ENCODE measurements at regions not wholly inside any gene's neighbourhood (a gene's known extent, or its start where the extent isn't known, plus 50 kb on each side); places are given as distances from the start of the nearest gene placed in this dataset.
A peak's percentile ranks its signal among the peaks of the same experiment; 100 is the strongest.

- TF ChIP-seq KLF15 (CRISPR knock-in tag; IDR thresholded peaks at IDR 0.05; ENCODE audit: borderline replicate concordance) = no peak
- TF ChIP-seq ZNF256 (CRISPR knock-in tag; conservative IDR thresholded peaks at IDR 0.05) = 0 out of 2 replicates have a peak, but pooled peaks have one; percentile 52
- TF ChIP-seq HOXA3 (CRISPR knock-in tag; IDR thresholded peaks at IDR 0.05) = peak; percentile 92
- peak; percentile 66; the same call in 1 of the 2 replicates for TF ChIP-seq NR1H2 (CRISPR knock-in tag; IDR thresholded peaks at IDR 0.05; ENCODE audit: borderline replicate concordance, low read depth)
- peak; percentile 51; the same call in 1 of the 2 replicates for TF ChIP-seq ZIK1 (CRISPR knock-in tag; IDR thresholded peaks at IDR 0.05; ENCODE audit: borderline replicate concordance, low read depth)
- TF ChIP-seq ATF3 (CRISPR knock-in tag; IDR thresholded peaks at IDR 0.05) = 0 out of 2 replicates have a peak, but pooled peaks have one; percentile 32
- peak; percentile 47; the same call in 1 of the 2 replicates for TF ChIP-seq TAF1 (CRISPR knock-in tag; IDR thresholded peaks at IDR 0.05)
- 0 out of 2 replicates have a peak, but pooled peaks have one; percentile 17 for TF ChIP-seq ZNF768 (CRISPR knock-in tag; IDR thresholded peaks at IDR 0.05)
- peak; percentile 90 for TF ChIP-seq ZMYM2 (CRISPR knock-in tag; IDR thresholded peaks at IDR 0.05)
- TF ChIP-seq SOX6 (IDR thresholded peaks at IDR 0.05) = no peak
- peak; percentile 93 for TF ChIP-seq SOX6 (CRISPR knock-in tag; IDR thresholded peaks at IDR 0.05)
- TF ChIP-seq CEBPB (IDR thresholded peaks at IDR 0.05; ENCODE audit: borderline replicate concordance, low read depth, low read length) = peak; percentile 96
- no peak for TF ChIP-seq ZNF616 (CRISPR knock-in tag; IDR thresholded peaks at IDR 0.05; ENCODE audit: low read depth)
- peak; percentile 98 for TF ChIP-seq RXRB (CRISPR knock-in tag; IDR thresholded peaks at IDR 0.05; ENCODE audit: borderline replicate concordance)
- no peak for TF ChIP-seq ZNF749 (CRISPR knock-in tag; IDR thresholded peaks at IDR 0.05; ENCODE audit: borderline replicate concordance)
- TF ChIP-seq STAT5B (CRISPR knock-in tag; IDR thresholded peaks at IDR 0.05) = no peak
- TF ChIP-seq ZNF205 (CRISPR knock-in tag; IDR thresholded peaks at IDR 0.05) = peak; percentile 40; the same call in 1 of the 2 replicates
- TF ChIP-seq ZMYM3 (CRISPR knock-in tag; IDR thresholded peaks at IDR 0.05) = peak; percentile 92
- TF ChIP-seq MED13 (CRISPR knock-in tag; IDR thresholded peaks at IDR 0.05) = peak; percentile 90
- TF ChIP-seq SALL1 (CRISPR knock-in tag; IDR thresholded peaks at IDR 0.05) = peak; percentile 100
- TF ChIP-seq MYPOP (CRISPR knock-in tag; IDR thresholded peaks at IDR 0.05) = peak; percentile 55; the same call in 1 of the 2 replicates
- TF ChIP-seq TP53 (CRISPR knock-in tag; conservative IDR thresholded peaks at IDR 0.05) = peak; percentile 70; the same call in 1 of the 2 replicates
- TF ChIP-seq RFX5 (IDR thresholded peaks at IDR 0.05; ENCODE audit: low read depth, low read length) = peak; percentile 25; the same call in 1 of the 2 replicates
- no peak for TF ChIP-seq SMAD1 (CRISPR knock-in tag; IDR thresholded peaks at IDR 0.05; ENCODE audit: borderline replicate concordance, low read depth)
- peak; percentile 81 for TF ChIP-seq TBL1XR1 (IDR thresholded peaks at IDR 0.05; ENCODE audit: borderline replicate concordance, low read length, partially characterized antibody)
- TF ChIP-seq NCOR1 (IDR thresholded peaks at IDR 0.05; ENCODE audit: borderline replicate concordance, low read length) = peak; percentile 95
- peak; percentile 75; the same call in 1 of the 2 replicates for TF ChIP-seq MYC (CRISPR knock-in tag; IDR thresholded peaks at IDR 0.05; ENCODE audit: borderline replicate concordance)
- TF ChIP-seq, protein P1, sequence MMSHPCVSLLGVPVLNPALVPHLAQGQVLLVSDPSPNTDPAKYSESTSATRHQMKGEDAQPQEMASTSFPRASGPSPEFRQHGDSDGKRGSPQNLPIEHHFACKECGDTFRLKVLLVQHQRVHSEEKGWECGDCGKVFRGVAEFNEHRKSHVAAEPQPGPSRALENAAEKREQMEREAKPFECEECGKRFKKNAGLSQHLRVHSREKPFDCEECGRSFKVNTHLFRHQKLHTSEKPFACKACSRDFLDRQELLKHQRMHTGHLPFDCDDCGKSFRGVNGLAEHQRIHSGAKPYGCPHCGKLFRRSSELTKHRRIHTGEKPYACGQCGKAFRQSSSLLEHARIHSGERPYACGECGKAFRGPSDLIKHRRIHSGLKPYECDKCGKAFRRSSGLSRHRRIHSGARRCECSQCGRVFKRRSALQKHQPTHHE (CRISPR knock-in tag; IDR thresholded peaks at IDR 0.05; ENCODE audit: borderline replicate concordance) = 0 out of 2 replicates have a peak, but pooled peaks have one; percentile 43
- no peak for TF ChIP-seq MLLT10 (CRISPR knock-in tag; IDR thresholded peaks at IDR 0.05)
- TF ChIP-seq FLYWCH1 (CRISPR knock-in tag; IDR thresholded peaks at IDR 0.05) = no peak
- peak; percentile 79; the same call in 1 of the 2 replicates for TF ChIP-seq KLF12 (CRISPR knock-in tag; IDR thresholded peaks at IDR 0.05; ENCODE audit: borderline replicate concordance)
- TF ChIP-seq TBX2 (CRISPR knock-in tag; IDR thresholded peaks at IDR 0.05; ENCODE audit: borderline replicate concordance) = peak; percentile 77
These were observed 145.5 kb upstream of the NRIP1 start (continued) for GRCh38 chr21:15210235-15210678.
